ENCODE measurements at regions not wholly inside any gene's neighbourhood (a gene's known extent, or its start where the extent isn't known, plus 50 kb on each side); places are given as distances from the start of the nearest gene placed in this dataset.

GRCh38 chr2:118729760-118730159 lies 117.7 kb downstream of the EN1 start:
- no peaks in the 10 kb centered on the region for H3K4me1 ChIP-seq (ENCODE audit: control insufficient read depth, low read length)

GRCh38 chr2:118728984-118729383 lies 118.5 kb downstream of the EN1 start:
- no peak for TF ChIP-seq EZH2phosphoT487 (IDR thresholded peaks at IDR 0.05; ENCODE audit: borderline replicate concordance, low read length)
- TF ChIP-seq, protein P1, sequence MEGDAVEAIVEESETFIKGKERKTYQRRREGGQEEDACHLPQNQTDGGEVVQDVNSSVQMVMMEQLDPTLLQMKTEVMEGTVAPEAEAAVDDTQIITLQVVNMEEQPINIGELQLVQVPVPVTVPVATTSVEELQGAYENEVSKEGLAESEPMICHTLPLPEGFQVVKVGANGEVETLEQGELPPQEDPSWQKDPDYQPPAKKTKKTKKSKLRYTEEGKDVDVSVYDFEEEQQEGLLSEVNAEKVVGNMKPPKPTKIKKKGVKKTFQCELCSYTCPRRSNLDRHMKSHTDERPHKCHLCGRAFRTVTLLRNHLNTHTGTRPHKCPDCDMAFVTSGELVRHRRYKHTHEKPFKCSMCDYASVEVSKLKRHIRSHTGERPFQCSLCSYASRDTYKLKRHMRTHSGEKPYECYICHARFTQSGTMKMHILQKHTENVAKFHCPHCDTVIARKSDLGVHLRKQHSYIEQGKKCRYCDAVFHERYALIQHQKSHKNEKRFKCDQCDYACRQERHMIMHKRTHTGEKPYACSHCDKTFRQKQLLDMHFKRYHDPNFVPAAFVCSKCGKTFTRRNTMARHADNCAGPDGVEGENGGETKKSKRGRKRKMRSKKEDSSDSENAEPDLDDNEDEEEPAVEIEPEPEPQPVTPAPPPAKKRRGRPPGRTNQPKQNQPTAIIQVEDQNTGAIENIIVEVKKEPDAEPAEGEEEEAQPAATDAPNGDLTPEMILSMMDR (IDR thresholded peaks at IDR 0.05; ENCODE audit: low read depth, low read length, poor library complexity, severe bottlenecking): no peak
- H3K36me3 ChIP-seq (ENCODE audit: control insufficient read depth, low read length): no peaks in the 10 kb centered on the region
- H3F3A ChIP-seq (ENCODE audit: control insufficient read depth, insufficient read depth): no peaks in the 10 kb centered on the region
- H3K4me3 ChIP-seq (ENCODE audit: low read length): no peak overlapping the region
- no peak overlapping the region for H3K4me2 ChIP-seq (ENCODE audit: low read length)
- H3K9me2 ChIP-seq (replicated peaks; ENCODE audit: control insufficient read depth, low read length): no peaks in the 10 kb centered on the region
- no peaks in the 10 kb centered on the region for H3K4me1 ChIP-seq (ENCODE audit: control insufficient read depth, low read length)
- no peak overlapping the region for H3K27ac ChIP-seq (ENCODE audit: low read depth, low read length)
- H3K27me3 ChIP-seq (ENCODE audit: control insufficient read depth, low read length): no peaks in the 10 kb centered on the region
- no peaks in the 10 kb centered on the region for H4K20me1 ChIP-seq (ENCODE audit: control insufficient read depth, insufficient read depth, low read depth, low read length)
- H3K79me2 ChIP-seq (ENCODE audit: control insufficient read depth, low read length): no peaks in the 10 kb centered on the region
- no peaks in the 10 kb centered on the region for H3K9me3 ChIP-seq (ENCODE audit: control insufficient read depth, insufficient read depth, low read length)

More at GRCh38 chr2:118729760-118730159, 117.7 kb downstream of the EN1 start:
- Histone ChIP-seq H3K79me2 (ENCODE audit: control insufficient read depth, low read length) (no peaks in the 10 kb centered on the region), H3F3A (ENCODE audit: control insufficient read depth, insufficient read depth) (no peaks in the 10 kb centered on the region), H3K9me3 (ENCODE audit: control insufficient read depth, insufficient read depth, low read length) (no peaks in the 10 kb centered on the region), H3K9me2 (replicated peaks; ENCODE audit: control insufficient read depth, low read length) (no peaks in the 10 kb centered on the region), H4K20me1 (ENCODE audit: control insufficient read depth, insufficient read depth, low read depth, low read length) (no peaks in the 10 kb centered on the region), H3K27me3 (ENCODE audit: control insufficient read depth, low read length) (no peaks in the 10 kb centered on the region), H3K4me3 (ENCODE audit: low read length) (no peak overlapping the region), H3K4me2 (ENCODE audit: low read length) (no peak overlapping the region), H3K27ac (ENCODE audit: low read depth, low read length) (no peak overlapping the region), H3K36me3 (ENCODE audit: control insufficient read depth, low read length) (no peaks in the 10 kb centered on the region)
- TF ChIP-seq, protein P1 (IDR thresholded peaks at IDR 0.05; ENCODE audit: low read depth, low read length, poor library complexity, severe bottlenecking): no peak
- TF ChIP-seq EZH2phosphoT487 (IDR thresholded peaks at IDR 0.05; ENCODE audit: borderline replicate concordance, low read length): no peak

DNA sequence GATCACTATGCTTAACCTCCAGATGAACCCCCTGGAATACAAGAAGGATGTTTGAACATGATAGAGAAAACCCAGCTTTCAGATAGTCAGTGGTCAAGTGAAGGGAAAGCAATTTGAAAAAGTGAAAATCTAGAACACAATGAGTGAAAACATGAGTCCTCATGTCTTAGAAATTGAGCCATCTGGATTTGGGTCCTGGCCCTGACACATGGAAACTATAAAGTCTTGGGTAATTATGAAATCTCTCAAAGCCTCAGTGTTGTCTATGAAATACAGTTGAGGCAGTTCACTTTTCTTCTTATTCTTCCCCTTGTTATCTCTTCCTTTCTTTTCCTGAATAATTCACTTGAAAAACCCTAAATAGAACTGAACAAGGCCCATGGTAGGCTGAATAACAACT lies 120.6 kb downstream of the EN1 start:
- Histone ChIP-seq H3K27ac (ENCODE audit: low read depth, low read length) (no peak overlapping the region), H3K27me3 (ENCODE audit: control insufficient read depth, low read length) (no peaks in the 10 kb centered on the region), H3K9me3 (ENCODE audit: control insufficient read depth, insufficient read depth, low read length) (no peaks in the 10 kb centered on the region), H3K4me1 (ENCODE audit: control insufficient read depth, low read length) (no peaks in the 10 kb centered on the region), H3K9me2 (replicated peaks; ENCODE audit: control insufficient read depth, low read length) (no peaks in the 10 kb centered on the region), H4K20me1 (ENCODE audit: control insufficient read depth, insufficient read depth, low read depth, low read length) (no peaks in the 10 kb centered on the region), H3K4me3 (ENCODE audit: low read length) (no peak overlapping the region), H3K4me2 (ENCODE audit: low read length) (no peak overlapping the region), H3K79me2 (ENCODE audit: control insufficient read depth, low read length) (no peaks in the 10 kb centered on the region), H3K36me3 (ENCODE audit: control insufficient read depth, low read length) (no peaks in the 10 kb centered on the region), H3F3A (ENCODE audit: control insufficient read depth, insufficient read depth) (no peaks in the 10 kb centered on the region)
- TF ChIP-seq, protein P1 (IDR thresholded peaks at IDR 0.05; ENCODE audit: low read depth, low read length, poor library complexity, severe bottlenecking): no peak
- TF ChIP-seq EZH2phosphoT487 (IDR thresholded peaks at IDR 0.05; ENCODE audit: borderline replicate concordance, low read length): no peak

DNA sequence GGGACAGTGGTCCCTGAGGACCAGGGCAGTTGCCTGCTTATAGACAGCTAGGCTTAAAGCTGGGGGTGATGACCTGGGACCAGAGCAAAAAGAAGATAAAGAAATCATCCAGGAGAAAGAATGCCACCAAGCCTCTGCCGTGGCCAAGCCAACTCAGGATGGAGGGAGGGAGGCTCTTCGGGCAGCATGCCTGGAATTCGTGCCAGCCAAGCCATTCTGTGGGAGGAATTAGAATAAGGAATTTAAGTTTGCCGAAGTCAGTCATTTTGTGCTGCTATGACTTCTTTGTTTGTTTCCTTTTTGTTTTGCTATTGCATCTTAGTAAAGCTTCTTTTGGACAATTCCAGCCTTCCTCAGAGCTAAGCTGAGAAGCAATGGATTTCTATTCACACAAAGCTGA lies 124.1 kb downstream of the EN1 start:
- Histone ChIP-seq H3K4me3 (ENCODE audit: low read length) (no peak overlapping the region), H3K79me2 (ENCODE audit: control insufficient read depth, low read length) (no peaks in the 10 kb centered on the region), H3K27me3 (ENCODE audit: control insufficient read depth, low read length) (no peaks in the 10 kb centered on the region), H3K9me2 (replicated peaks; ENCODE audit: control insufficient read depth, low read length) (no peaks in the 10 kb centered on the region), H3K4me1 (ENCODE audit: control insufficient read depth, low read length) (no peaks in the 10 kb centered on the region), H3K27ac (ENCODE audit: low read depth, low read length) (no peak overlapping the region), H3K9me3 (ENCODE audit: control insufficient read depth, insufficient read depth, low read length) (no peaks in the 10 kb centered on the region), H4K20me1 (ENCODE audit: control insufficient read depth, insufficient read depth, low read depth, low read length) (no peaks in the 10 kb centered on the region), H3K4me2 (ENCODE audit: low read length) (no peak overlapping the region), H3K36me3 (ENCODE audit: control insufficient read depth, low read length) (no peaks in the 10 kb centered on the region), H3F3A (ENCODE audit: control insufficient read depth, insufficient read depth) (no peaks in the 10 kb centered on the region)
- TF ChIP-seq, protein P1 (IDR thresholded peaks at IDR 0.05; ENCODE audit: low read depth, low read length, poor library complexity, severe bottlenecking): no peak
- no peak for TF ChIP-seq EZH2phosphoT487 (IDR thresholded peaks at IDR 0.05; ENCODE audit: borderline replicate concordance, low read length)

All from DOHH2 (cell line).